ENCODE measurements at regions not wholly inside any gene's neighbourhood (a gene's known extent, or its start where the extent isn't known, plus 50 kb on each side); places are given as distances from the start of the nearest gene placed in this dataset.

DNA sequence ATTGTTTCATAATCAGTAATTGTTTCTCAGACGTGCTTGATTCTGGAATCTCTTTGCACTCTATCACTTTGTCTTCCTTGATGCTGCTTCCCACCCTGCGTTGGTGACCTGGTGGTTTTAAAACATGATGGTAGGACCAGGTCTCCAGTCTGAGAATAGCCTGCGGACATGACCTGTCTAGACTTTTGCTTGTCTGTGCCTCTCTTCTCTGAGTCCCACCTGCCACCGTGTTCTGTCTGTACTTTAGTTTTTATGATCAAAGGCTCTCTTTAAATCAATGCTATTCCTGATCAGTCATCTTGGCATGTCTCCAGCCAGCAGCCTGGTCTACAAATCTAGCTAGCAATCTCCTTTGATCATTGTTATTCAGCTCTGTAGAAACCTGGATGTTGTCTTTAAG is 933.9 kb downstream of the DIAPH3 start:
- H3K9me3 Mint-ChIP-seq (ENCODE audit: unreplicated experiment), result no peaks in the 10 kb centered on the region

DNA sequence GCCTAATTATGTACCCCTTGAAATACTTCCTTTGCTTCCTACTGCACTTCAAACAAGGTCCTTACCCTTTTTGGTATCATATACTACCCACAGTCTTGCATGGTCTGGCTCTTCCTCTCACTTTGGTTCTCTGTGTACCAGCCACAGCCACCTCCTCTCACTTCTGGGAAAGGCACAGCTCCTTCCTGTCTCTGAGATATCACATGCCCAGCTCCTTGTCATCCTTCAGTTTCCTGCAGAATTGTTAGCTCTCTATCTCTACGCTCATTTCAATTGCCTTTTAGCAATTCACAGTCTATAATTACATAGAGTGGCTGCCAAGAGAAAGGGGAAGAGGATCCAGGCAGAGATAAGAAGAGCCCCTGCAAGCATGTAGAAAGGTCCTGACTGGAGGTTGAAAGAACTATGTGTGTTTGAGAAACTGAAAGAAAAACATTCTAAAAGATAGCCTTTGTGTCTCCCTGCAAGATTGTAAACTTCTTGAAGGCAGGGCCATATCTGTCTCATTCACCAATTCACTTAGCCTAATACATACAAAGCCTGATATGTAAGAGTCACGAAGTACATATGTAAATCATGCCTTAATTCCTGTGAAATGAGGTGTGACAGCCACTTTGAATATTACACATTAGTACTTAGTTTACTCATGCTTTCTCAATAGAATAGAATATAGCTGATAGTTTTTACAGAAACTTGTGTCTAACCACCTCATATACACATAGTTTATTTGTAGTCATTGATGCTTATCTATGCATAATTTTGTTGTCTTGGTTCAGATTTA is 933.1 kb downstream of the DIAPH3 start:
- Mint-ChIP-seq H3K9me3 (ENCODE audit: unreplicated experiment) (no peaks in the 10 kb centered on the region), H3K27ac (ENCODE audit: unreplicated experiment) (no peak overlapping the region), H3K27me3 (ENCODE audit: unreplicated experiment) (no peaks in the 10 kb centered on the region), H3K4me1 (ENCODE audit: unreplicated experiment) (no peaks in the 10 kb centered on the region), H3K4me3 (ENCODE audit: unreplicated experiment) (no peak overlapping the region), H3K36me3 (ENCODE audit: low read depth, unreplicated experiment) (no peaks in the 10 kb centered on the region)
- DNase-seq (ENCODE audit: low spot score), result no peak
- TF ChIP-seq, protein P1, sequence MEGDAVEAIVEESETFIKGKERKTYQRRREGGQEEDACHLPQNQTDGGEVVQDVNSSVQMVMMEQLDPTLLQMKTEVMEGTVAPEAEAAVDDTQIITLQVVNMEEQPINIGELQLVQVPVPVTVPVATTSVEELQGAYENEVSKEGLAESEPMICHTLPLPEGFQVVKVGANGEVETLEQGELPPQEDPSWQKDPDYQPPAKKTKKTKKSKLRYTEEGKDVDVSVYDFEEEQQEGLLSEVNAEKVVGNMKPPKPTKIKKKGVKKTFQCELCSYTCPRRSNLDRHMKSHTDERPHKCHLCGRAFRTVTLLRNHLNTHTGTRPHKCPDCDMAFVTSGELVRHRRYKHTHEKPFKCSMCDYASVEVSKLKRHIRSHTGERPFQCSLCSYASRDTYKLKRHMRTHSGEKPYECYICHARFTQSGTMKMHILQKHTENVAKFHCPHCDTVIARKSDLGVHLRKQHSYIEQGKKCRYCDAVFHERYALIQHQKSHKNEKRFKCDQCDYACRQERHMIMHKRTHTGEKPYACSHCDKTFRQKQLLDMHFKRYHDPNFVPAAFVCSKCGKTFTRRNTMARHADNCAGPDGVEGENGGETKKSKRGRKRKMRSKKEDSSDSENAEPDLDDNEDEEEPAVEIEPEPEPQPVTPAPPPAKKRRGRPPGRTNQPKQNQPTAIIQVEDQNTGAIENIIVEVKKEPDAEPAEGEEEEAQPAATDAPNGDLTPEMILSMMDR (IDR thresholded peaks at IDR 0.05; ENCODE audit: unreplicated experiment), result no peak

More for the DNA sequence above, 933.9 kb downstream of the DIAPH3 start:
- Mint-ChIP-seq H3K4me1 (ENCODE audit: unreplicated experiment) (no peaks in the 10 kb centered on the region), H3K27ac (ENCODE audit: unreplicated experiment) (no peak overlapping the region), H3K4me3 (ENCODE audit: unreplicated experiment) (no peak overlapping the region), H3K36me3 (ENCODE audit: low read depth, unreplicated experiment) (no peaks in the 10 kb centered on the region), H3K27me3 (ENCODE audit: unreplicated experiment) (no peaks in the 10 kb centered on the region)
- TF ChIP-seq, protein P1 (IDR thresholded peaks at IDR 0.05; ENCODE audit: unreplicated experiment), result no peak
- no peak for DNase-seq (ENCODE audit: low spot score)

DNA sequence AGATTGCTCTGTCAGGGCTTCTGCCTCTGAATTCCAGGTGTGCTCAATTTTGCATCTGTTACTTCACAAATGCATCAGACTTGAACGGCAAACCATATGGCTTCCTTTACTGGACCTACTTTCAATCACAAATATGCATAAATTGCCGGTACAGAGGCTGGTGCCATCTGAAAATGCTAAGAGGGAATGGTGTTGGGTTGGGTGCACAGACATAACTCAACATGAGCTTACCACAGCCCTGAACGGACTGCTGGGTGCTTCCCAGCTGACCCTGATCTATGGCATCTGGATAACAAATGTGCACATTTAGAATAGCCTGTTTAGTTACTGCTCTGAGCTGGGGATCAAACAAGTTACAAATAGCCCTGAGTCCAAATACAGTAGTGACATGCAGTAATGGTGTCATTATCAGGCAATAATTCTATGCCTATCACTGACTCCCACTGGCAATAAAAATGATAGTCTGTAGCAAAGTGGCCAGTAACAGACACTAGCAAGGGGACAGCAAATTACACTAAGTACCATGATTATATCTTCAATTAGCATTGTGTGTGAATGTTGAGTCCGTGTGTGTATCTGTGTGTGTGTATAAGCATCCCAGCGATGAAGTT is 927.3 kb downstream of the DIAPH3 start:
- Mint-ChIP-seq H3K4me3 (ENCODE audit: unreplicated experiment) (no peak overlapping the region), H3K4me1 (ENCODE audit: unreplicated experiment) (no peaks in the 10 kb centered on the region), H3K27ac (ENCODE audit: unreplicated experiment) (no peak overlapping the region), H3K9me3 (ENCODE audit: unreplicated experiment) (no peaks in the 10 kb centered on the region), H3K27me3 (ENCODE audit: unreplicated experiment) (no peaks in the 10 kb centered on the region), H3K36me3 (ENCODE audit: low read depth, unreplicated experiment) (no peaks in the 10 kb centered on the region)
- TF ChIP-seq, protein P1 (IDR thresholded peaks at IDR 0.05; ENCODE audit: unreplicated experiment), result no peak
- DNase-seq (ENCODE audit: low spot score), result no peak

DNA sequence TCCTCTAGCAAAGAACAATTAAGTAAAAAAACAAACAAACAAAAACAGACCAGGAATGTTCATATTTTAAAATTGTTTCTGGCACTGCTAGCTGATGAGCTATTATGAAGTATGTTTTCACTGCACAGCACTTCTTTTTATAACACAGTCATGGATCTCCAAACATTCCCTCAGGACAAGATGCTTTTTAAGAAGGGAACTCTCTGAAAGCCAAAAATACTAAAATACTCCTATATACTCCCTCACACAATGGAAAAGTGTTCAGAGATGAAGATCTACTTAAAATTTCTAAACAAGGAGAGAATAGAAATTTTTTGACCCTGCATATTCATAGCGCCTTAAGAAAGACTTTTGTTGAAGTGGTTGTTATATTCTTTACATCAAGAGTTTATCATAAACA is 926.8 kb downstream of the DIAPH3 start:
- TF ChIP-seq, protein P1 (IDR thresholded peaks at IDR 0.05; ENCODE audit: unreplicated experiment), result no peak
- Mint-ChIP-seq H3K4me1 (ENCODE audit: unreplicated experiment) (no peaks in the 10 kb centered on the region), H3K4me3 (ENCODE audit: unreplicated experiment) (no peak overlapping the region), H3K9me3 (ENCODE audit: unreplicated experiment) (no peaks in the 10 kb centered on the region), H3K27me3 (ENCODE audit: unreplicated experiment) (no peaks in the 10 kb centered on the region), H3K27ac (ENCODE audit: unreplicated experiment) (no peak overlapping the region), H3K36me3 (ENCODE audit: low read depth, unreplicated experiment) (no peaks in the 10 kb centered on the region)
- DNase-seq (ENCODE audit: low spot score), result no peak

DNA sequence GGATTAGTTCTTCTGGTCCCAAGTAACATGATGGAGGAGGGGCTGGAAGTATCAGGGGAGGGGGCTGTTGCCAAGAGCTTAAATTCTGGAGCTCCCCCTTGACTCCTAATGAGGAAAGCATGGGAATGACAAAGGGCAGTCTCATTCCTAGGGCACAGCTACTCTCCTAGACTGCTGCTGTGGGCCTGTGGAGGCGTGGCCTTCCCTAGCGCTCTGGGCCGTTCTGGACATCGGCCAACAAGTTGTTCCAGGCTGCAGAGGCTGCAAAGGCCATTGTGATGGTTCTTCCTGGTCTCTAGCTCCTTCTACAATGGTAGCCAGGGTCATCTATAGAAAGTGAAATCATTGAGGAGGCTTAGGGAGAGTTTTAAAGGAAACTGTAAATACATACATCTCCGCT is 916.6 kb downstream of the DIAPH3 start:
- Mint-ChIP-seq H3K27me3 (ENCODE audit: unreplicated experiment) (no peaks in the 10 kb centered on the region), H3K9me3 (ENCODE audit: unreplicated experiment) (no peaks in the 10 kb centered on the region), H3K36me3 (ENCODE audit: low read depth, unreplicated experiment) (no peaks in the 10 kb centered on the region), H3K4me3 (ENCODE audit: unreplicated experiment) (no peak overlapping the region), H3K27ac (ENCODE audit: unreplicated experiment) (no peak overlapping the region), H3K4me1 (ENCODE audit: unreplicated experiment) (no peaks in the 10 kb centered on the region)
- DNase-seq (ENCODE audit: low spot score), result no peak
- TF ChIP-seq, protein P1 (IDR thresholded peaks at IDR 0.05; ENCODE audit: unreplicated experiment), result no peak

Data from endothelial cell (in vitro differentiated cells).